Right lobe of liver (tissue), 4 donors: ENCODE measurements at regions not wholly inside any gene's neighbourhood (a gene's known extent, or its start where the extent isn't known, plus 50 kb on each side); places are given as distances from the start of the nearest gene placed in this dataset.

Experiments
- POLR2A ChIP-seq: fragments of 450-650 bp; IDR thresholded peaks from one replicate; pipeline ENCODE4 v1.6.1; 2017; ENCODE audit warnings: antibody characterized with exemption, mild to moderate bottlenecking
- TF ChIP-seq, protein P1 (sequence below), 4 donors: fragments of 200-600 bp in 3 of 4; fragments of 450-650 bp in 1 of 4; IDR thresholded peaks; one replicate each; pipeline versions ENCODE4 v1.5.1 to v1.8.0; 2016 to 2022; ENCODE audit warnings: antibody characterized with exemption in 4 of 4, mild to moderate bottlenecking in 2 of 4
- donor health status: DM: no; HTN: no; CAD: no.
- donor health status: DM: no; HTN: no; CAD: no.
- donor health status: DM: no; HTN: yes; CAD: no.

DNA sequence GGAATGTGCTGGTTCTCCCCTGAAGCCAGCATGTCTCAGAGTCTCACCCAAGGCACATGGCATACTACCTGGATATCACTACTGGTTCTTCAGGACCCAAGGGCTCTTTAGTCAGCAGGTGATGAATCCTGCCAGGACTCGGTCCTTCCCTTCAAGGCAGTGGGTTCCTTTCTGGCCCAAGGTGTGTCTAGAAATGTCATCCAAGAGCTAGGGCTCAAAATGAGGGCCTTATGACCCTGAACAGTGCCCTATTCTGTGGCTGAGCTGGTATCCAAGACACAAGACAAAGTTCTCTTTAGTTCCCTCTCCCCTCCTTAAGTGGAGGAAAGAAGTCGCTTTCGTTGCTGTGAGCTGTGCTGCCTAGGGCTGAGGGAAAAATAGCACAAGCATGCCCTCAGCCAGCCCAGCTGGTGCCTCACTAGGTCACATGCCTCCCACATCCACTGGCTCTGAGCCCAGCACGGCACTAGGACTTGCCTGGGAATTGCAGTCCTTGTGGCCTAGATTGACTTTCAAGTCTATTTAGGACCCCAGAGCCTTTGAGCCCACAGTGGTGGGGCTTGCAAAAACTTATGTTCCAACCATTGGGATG lies 106.0 kb downstream of the BMS1 start:
- TF ChIP-seq, protein P1, sequence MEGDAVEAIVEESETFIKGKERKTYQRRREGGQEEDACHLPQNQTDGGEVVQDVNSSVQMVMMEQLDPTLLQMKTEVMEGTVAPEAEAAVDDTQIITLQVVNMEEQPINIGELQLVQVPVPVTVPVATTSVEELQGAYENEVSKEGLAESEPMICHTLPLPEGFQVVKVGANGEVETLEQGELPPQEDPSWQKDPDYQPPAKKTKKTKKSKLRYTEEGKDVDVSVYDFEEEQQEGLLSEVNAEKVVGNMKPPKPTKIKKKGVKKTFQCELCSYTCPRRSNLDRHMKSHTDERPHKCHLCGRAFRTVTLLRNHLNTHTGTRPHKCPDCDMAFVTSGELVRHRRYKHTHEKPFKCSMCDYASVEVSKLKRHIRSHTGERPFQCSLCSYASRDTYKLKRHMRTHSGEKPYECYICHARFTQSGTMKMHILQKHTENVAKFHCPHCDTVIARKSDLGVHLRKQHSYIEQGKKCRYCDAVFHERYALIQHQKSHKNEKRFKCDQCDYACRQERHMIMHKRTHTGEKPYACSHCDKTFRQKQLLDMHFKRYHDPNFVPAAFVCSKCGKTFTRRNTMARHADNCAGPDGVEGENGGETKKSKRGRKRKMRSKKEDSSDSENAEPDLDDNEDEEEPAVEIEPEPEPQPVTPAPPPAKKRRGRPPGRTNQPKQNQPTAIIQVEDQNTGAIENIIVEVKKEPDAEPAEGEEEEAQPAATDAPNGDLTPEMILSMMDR (IDR thresholded peaks at IDR 0.05): no peak
- no peak for TF ChIP-seq POLR2A
